Activated naive CD4-positive, alpha-beta T cell treated with anti-CD3 and anti-CD28 coated beads, Interleukin-2, amount 50 U/mL, for 16 hours (primary cell): ENCODE measurements at regions not wholly inside any gene's neighbourhood (a gene's known extent, or its start where the extent isn't known, plus 50 kb on each side); places are given as distances from the start of the nearest gene placed in this dataset.

Experiments used
- DNase-seq: peaks from one replicate; pipeline ENCODE4 v3.0.0-alpha.2; 2020

- no peak for DNase-seq
Observed at GRCh38 chr7:136807598-136807997, 60.9 kb upstream of the CHRM2 start.

- DNase-seq, result no peak
Observed at GRCh38 chr7:136803028-136803427, 65.4 kb upstream of the CHRM2 start.

- no peak for DNase-seq
Observed at GRCh38 chr7:136783934-136784333, 84.5 kb upstream of the CHRM2 start.

GRCh38 chr7:136741941-136742340, 126.5 kb upstream of the CHRM2 start:
- no peak for DNase-seq

GRCh38 chr7:136728945-136729344, 139.5 kb upstream of the CHRM2 start:
- DNase-seq, result no peak

GRCh38 chr7:136726460-136726859, 142.0 kb upstream of the CHRM2 start:
- DNase-seq, result no peak

- DNase-seq, result no peak
Observed at GRCh38 chr7:136717910-136718557, 150.4 kb upstream of the CHRM2 start.

GRCh38 chr7:136714062-136714461, 154.4 kb upstream of the CHRM2 start:
- DNase-seq, result no peak

GRCh38 chr7:136710751-136711150, 157.7 kb upstream of the CHRM2 start:
- DNase-seq, result no peak

GRCh38 chr7:136709876-136710275, 158.6 kb upstream of the CHRM2 start:
- DNase-seq, result no peak

GRCh38 chr7:136702913-136703312, 165.5 kb upstream of the CHRM2 start:
- no peak for DNase-seq

- DNase-seq, result no peak
Observed at GRCh38 chr7:136698977-136699376, 169.5 kb upstream of the CHRM2 start.

- DNase-seq, result no peak
Observed at GRCh38 chr7:136698231-136698630, 170.2 kb upstream of the CHRM2 start.

- DNase-seq, result no peak
Observed at GRCh38 chr7:136697271-136697670, 171.2 kb upstream of the CHRM2 start.

GRCh38 chr7:136693166-136694119, 175.0 kb upstream of the CHRM2 start:
- no peak for DNase-seq

GRCh38 chr7:136692221-136692620, 176.2 kb upstream of the CHRM2 start:
- DNase-seq, result no peak

GRCh38 chr7:136688601-136689000, 179.9 kb upstream of the CHRM2 start:
- no peak for DNase-seq

- DNase-seq, result no peak
Observed at GRCh38 chr7:136687693-136688322, 180.6 kb upstream of the CHRM2 start.

GRCh38 chr7:136685501-136686173, 182.8 kb upstream of the CHRM2 start:
- DNase-seq, result no peak

- no peak for DNase-seq
Observed at GRCh38 chr7:136677471-136678365, 190.7 kb upstream of the CHRM2 start.

GRCh38 chr7:136667584-136667983, 200.9 kb upstream of the CHRM2 start:
- DNase-seq, result no peak

GRCh38 chr7:136665878-136666509, 202.5 kb upstream of the CHRM2 start:
- DNase-seq, result no peak
